BJ (cell line): ENCODE measurements at regions not wholly inside any gene's neighbourhood (a gene's known extent, or its start where the extent isn't known, plus 50 kb on each side); places are given as distances from the start of the nearest gene placed in this dataset.

Experiments used
- CTCF ChIA-PET: fragments of 350-600 bp; formaldehyde crosslinking; extraction: SDS; loops from one replicate; lab custom pipeline; 2021; ENCODE audit warnings: antibody characterized with exemption, inconsistent platforms; lab: Yijun Ruan, JAX
- POLR2A ChIA-PET: fragments of 300-600 bp; sonication (Branson Sonifier 250); formaldehyde crosslinking; extraction: SDS; loops from one replicate; lab custom pipeline; 2021; ENCODE audit warnings: antibody characterized with exemption; lab: Charles Lee
- DNase-seq: peaks from one replicate; pipeline ENCODE4 v3.0.0-alpha.2; 2011; ENCODE audit warnings: low read depth
- H3K27me3 ChIP-seq: 2 replicates; pipeline ENCODE4 v1.6.0; 2011; ENCODE audit warnings: low read length; ENCODE audit not compliant: control insufficient read depth, insufficient read depth
- H3K36me3 ChIP-seq: 2 replicates; pipeline ENCODE4 v1.5.1; 2011; ENCODE audit warnings: low read length; ENCODE audit not compliant: control insufficient read depth, insufficient read depth
- H3K4me3 ChIP-seq: 2 replicates; pipeline ENCODE4 v1.5.1; 2011; ENCODE audit warnings: low read depth, mild to moderate bottlenecking, control low read depth, low read length
- CTCF ChIP-seq: IDR thresholded peaks from 2 replicates; pipeline ENCODE4 v1.5.1; 2011; ENCODE audit warnings: low read depth, mild to moderate bottlenecking, control low read depth, inconsistent platforms, low read length, moderate library complexity; ENCODE audit not compliant: insufficient read depth

DNA sequence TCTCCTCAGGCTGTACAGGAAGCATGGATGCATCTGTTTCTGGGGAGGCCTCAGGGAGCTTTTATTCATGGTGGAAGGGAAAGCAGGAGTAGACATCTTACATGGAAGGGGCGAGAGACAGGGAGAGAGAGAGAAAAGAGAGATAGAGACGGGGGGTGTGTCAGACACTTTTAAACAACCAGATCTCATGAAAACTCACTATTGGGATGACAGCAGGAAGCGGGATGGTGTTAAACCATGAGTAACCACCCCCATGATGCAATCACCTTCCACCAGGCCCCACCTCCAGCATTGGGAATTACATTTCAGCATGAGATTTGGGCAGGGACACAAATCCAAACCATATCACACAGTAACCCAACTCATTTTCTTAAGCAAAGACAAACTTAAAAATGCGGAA is 110.0 kb upstream of the EEA1 start:
- no peak for DNase-seq
- Histone ChIP-seq H3K36me3 (no peaks in the 10 kb centered on the region), H3K4me3 (no peak overlapping the region), H3K27me3 (peaks cover 3% of the 10 kb centered on the region; the same call in 1 of the 2 replicates)
- CTCF ChIA-PET, result interaction anchor here (1.4 kb wide), 1 partner anchor 88 kb away, joined by 4 read pairs; no protein-coding TSS in a partner anchor
- no peak for TF ChIP-seq CTCF
- POLR2A ChIA-PET, result no interaction called here

DNA sequence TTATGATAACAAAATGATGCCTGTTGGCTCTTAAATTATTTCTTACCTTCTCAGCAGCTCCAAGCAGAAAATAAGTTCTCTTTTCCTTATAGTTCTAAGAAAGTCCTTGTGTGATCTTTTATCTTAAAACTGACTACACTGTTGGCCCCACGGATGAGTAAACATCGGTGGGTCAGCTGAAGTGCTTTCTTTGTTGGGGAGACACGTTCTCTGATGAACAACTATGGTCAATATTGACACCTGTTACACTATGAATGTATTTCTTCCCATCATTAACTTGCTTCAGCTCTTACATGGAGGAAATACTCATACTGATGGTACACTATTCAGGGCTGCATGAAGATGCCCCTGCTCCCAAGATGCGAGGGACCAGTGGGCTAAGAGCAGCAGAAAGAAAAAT is 110.8 kb upstream of the EEA1 start:
- no peak overlapping the region for H3K4me3 ChIP-seq
- ChIA-PET POLR2A (interaction anchor here (0.5 kb wide), 1 partner anchor 395 kb away, joined by 3 read pairs; no protein-coding TSS in a partner anchor), CTCF (interaction anchor here (1.0 to 1.4 kb wide), 2 partner anchors 58 to 87 kb away, joined by 3 to 4 read pairs; no protein-coding TSS in a partner anchor)
- H3K36me3 ChIP-seq, result no peaks in the 10 kb centered on the region
- TF ChIP-seq CTCF, result no peak
- no peak for DNase-seq
- no peaks in the 10 kb centered on the region for H3K27me3 ChIP-seq

DNA sequence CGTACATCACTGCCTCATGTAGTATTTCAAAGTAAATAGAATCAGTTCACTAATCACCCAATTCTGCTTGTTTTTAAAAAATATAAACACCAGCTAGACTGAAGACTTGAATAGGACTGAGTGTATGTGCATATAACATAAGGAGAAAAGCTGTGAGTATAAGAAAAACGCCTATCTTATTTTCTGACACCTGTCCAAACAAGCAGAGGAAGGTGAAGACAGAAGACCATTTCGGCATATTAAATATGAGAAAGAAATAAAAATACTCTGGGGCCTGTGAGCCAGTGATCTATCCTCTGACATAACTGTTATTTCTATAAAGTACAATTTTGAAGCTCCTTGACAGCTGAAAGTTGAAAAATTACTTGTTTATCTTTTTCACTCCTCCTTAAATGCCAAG is 111.3 kb upstream of the EEA1 start:
- Histone ChIP-seq H3K36me3 (no peaks in the 10 kb centered on the region), H3K4me3 (no peak overlapping the region), H3K27me3 (no peaks in the 10 kb centered on the region)
- no peak for TF ChIP-seq CTCF
- DNase-seq, result no peak
- ChIA-PET POLR2A (interaction anchor here (0.5 kb wide), 1 partner anchor 395 kb away, joined by 3 read pairs; no protein-coding TSS in a partner anchor), CTCF (interaction anchor here (1.0 kb wide), 1 partner anchor 57 kb away, joined by 3 read pairs; no protein-coding TSS in a partner anchor)

- no peaks in the 10 kb centered on the region for H3K36me3 ChIP-seq
- no peak for DNase-seq
- no peaks in the 10 kb centered on the region for H3K27me3 ChIP-seq
- POLR2A ChIA-PET, result no interaction called here
- CTCF ChIA-PET, result no interaction called here
- no peak for TF ChIP-seq CTCF
- no peak overlapping the region for H3K4me3 ChIP-seq
Measured at GRCh38 chr12:93041416-93041815, 112.3 kb upstream of the EEA1 start.

- ChIA-PET POLR2A (interaction anchor here (0.6 kb wide), 1 partner anchor 339 kb away, joined by 6 read pairs; no protein-coding TSS in a partner anchor), CTCF (no interaction called here)
- no peaks in the 10 kb centered on the region for H3K27me3 ChIP-seq
- H3K4me3 ChIP-seq, result no peak overlapping the region
- no peak for TF ChIP-seq CTCF
- no peak for DNase-seq
- no peaks in the 10 kb centered on the region for H3K36me3 ChIP-seq
Measured at GRCh38 chr12:93042283-93042682, 113.2 kb upstream of the EEA1 start.
